ENCODE measurements at regions not wholly inside any gene's neighbourhood (a gene's known extent, or its start where the extent isn't known, plus 50 kb on each side); places are given as distances from the start of the nearest gene placed in this dataset.

DNA sequence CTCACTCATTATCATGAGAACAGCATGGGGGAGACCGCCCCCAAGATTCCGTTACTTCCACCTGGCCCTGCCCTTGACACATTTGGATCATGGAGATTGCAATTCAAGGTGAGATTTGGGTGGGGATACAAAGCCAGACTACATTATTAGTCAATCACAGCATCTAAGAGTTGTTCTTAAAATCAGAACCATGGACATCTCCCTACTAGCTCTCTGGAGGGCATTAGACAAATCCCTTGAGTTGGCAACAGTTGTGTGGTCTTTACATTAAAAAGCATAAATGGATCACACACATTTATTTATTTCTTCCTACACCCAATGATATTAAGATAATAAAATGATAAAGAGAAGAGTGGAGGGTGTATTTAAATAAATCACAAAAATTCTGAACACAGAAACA is 262.8 kb upstream of the VCX start:
- H3K36me3 ChIP-seq: no peaks in the 10 kb centered on the region
- no peak overlapping the region for H3K4me3 ChIP-seq
- DNase-seq: no peak

DNA sequence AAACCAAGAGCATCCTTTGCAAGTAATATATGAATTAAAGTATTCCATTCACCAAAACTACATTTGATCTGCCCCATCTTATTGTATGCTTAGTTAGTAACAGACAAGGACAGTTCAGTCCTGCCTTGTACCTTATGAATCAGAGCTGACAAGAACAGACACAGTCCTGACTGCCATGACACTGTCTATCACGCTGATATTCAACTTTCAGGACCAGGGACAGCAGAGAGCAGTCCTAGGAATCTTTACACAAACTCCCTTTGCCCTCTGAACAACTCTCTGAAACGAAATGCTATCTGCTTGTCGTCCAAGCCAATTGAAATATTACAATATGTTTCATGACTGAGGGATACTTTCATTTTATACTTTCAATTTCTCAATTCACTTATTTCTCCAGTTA is 268.6 kb upstream of the VCX start:
- Histone ChIP-seq H3K4me3 (no peak overlapping the region), H3K27me3 (no peaks in the 10 kb centered on the region), H3K36me3 (no peaks in the 10 kb centered on the region), H3K9me3 (no peaks in the 10 kb centered on the region)
- no peak for DNase-seq

More for the DNA sequence above, 262.8 kb upstream of the VCX start:
- Histone ChIP-seq H3K27me3 (no peaks in the 10 kb centered on the region), H3K9me3 (no peaks in the 10 kb centered on the region)

DNA sequence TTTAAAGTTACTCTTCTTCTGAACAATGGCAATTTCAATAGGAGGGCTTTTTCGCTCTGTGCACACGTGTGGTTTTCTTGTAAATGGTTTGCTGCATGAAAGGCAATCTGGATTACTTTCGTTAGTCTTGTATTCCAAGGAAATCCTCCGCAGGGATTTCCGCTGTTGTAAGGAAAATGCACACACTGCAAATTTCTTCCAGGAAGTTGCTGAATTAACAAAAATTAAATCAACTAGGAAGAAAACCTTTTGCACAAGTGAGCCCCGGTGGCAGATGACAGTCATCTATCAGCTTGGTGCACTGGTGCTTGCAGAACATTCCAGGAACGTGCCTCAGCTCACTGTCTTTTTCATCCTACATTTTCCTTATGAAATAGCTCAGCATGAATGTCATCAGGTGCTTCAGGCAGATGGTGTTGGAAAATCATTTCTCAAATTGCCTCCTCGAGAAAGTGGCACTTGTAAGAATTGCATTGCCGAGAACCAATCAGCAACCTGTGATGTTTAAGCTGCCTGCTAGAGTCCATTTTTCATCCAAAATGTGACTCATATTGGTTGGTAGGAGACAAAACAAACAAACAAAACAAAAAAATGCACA is 272.4 kb upstream of the VCX start:
- H3K4me3 ChIP-seq: no peak overlapping the region
- H3K36me3 ChIP-seq: no peaks in the 10 kb centered on the region
- H3K9me3 ChIP-seq: no peaks in the 10 kb centered on the region
- no peaks in the 10 kb centered on the region for H3K27me3 ChIP-seq
- no peak for DNase-seq

DNA sequence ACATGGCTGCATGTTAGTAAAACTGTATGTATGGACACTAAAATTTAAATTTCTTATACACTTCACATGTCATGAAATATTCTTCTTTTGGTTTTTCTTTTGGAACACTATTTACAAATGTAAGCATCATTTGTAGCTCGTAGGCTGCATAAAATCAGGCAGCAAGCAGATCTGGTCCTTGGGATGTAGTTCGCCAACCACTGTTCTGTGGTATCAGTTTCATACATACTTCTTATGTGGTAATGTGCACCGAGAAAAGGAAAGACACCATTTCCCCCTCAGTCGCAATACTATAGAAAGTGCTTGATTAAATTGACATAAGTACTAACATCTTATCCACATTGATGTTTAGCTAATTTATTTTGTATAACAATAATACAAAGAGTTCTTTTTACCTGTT is 274.4 kb upstream of the VCX start:
- Histone ChIP-seq H3K4me3 (no peak overlapping the region), H3K9me3 (no peaks in the 10 kb centered on the region), H3K36me3 (no peaks in the 10 kb centered on the region), H3K27me3 (no peaks in the 10 kb centered on the region)
- DNase-seq: no peak

DNA sequence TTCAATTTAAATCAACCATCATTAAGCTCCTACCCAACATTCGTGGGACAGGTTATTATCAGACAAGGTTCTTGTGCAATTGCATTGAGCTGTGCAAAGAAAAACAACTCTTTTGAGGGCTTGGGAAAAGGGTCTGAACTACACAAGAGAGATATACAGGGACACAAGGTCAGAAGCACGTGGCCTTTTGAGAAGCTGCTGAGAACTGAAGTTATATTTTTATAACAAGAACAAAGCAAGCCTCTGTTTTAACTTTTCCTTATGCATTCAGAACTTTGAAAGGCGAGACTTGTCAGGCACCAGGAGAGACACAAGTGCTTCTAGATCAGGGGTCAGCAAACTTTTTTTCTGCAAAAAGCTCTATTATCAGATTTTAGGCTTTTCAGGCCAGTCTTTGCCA is 274.8 kb upstream of the VCX start:
- DNase-seq: no peak
- H3K9me3 ChIP-seq: no peaks in the 10 kb centered on the region
- H3K27me3 ChIP-seq: no peaks in the 10 kb centered on the region
- H3K36me3 ChIP-seq: no peaks in the 10 kb centered on the region
- no peak overlapping the region for H3K4me3 ChIP-seq

DNA sequence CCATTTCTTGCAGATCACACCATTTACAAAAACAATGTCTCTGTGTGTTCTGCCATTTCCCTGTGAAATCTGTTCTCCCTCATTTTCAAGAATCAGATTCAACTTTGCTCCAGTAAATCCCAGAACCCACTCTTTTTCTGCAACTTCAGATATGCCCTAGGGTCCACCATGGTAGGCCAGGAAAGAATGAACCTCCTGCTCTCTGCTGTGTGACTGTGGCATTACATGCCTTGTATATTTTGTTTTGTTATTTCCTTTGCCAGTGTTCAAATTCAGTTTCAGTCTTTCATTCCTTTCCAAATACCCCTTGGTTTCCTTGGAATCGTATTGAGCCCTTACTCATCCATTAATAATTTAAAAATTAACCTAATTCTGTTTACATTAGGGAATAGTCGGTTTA is 290.2 kb upstream of the VCX start:
- Histone ChIP-seq H3K36me3 (no peaks in the 10 kb centered on the region), H3K4me3 (no peak overlapping the region), H3K27me3 (no peaks in the 10 kb centered on the region), H3K9me3 (no peaks in the 10 kb centered on the region)
- no peak for DNase-seq

DNA sequence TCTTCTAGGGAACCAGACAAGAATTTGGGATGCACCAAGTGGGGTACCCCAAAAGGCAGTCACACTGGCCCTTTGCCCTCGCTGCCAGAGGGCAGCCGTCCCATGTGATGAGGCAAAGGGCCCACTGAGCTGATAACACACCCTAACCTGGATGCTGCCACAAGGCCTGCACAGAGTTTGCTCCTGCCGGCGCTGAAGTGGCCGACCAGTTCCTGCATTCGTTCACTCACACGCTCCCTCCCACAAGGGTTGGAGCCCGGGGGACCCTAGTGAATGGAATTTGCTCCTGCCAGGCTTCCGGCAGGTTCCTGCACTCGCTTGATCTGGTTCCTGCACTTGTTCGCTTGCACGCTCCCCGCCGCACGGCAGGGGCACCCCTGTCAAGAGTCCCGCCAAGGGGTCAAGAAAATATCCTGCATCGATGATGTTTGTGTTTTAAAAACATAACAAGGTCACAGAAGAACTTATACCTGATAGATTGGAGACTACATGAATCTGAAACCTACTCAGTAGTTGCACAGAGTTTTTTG is 296.4 kb upstream of the VCX start:
- H3K27me3 ChIP-seq: no peaks in the 10 kb centered on the region

DNA sequence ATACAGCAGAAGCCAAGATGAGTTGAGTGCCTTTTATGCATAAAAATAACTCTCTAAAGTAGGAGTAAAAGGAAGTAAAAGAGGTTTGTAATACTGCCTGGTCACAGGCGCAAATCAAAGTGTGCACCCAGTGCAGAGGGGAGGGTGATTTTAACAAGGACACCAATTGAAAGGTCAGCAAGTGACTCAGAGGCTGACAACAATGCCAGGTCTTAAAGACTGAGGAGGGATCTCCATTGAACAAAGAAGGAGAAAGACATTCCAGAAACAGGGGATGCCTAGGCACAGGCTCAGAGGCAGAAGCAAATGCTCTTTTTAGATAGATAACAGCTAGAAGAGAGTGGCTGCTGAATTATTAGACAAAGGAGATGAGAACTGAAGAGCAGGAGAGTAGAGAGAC is 297.4 kb upstream of the VCX start:
- Histone ChIP-seq H3K27me3 (no peaks in the 10 kb centered on the region), H3K4me3 (no peak overlapping the region), H3K9me3 (no peaks in the 10 kb centered on the region), H3K36me3 (no peaks in the 10 kb centered on the region)
- DNase-seq: no peak

More for the DNA sequence above, 296.4 kb upstream of the VCX start:
- DNase-seq: no peak
- Histone ChIP-seq H3K36me3 (no peaks in the 10 kb centered on the region), H3K4me3 (no peak overlapping the region), H3K9me3 (no peaks in the 10 kb centered on the region)

DNA sequence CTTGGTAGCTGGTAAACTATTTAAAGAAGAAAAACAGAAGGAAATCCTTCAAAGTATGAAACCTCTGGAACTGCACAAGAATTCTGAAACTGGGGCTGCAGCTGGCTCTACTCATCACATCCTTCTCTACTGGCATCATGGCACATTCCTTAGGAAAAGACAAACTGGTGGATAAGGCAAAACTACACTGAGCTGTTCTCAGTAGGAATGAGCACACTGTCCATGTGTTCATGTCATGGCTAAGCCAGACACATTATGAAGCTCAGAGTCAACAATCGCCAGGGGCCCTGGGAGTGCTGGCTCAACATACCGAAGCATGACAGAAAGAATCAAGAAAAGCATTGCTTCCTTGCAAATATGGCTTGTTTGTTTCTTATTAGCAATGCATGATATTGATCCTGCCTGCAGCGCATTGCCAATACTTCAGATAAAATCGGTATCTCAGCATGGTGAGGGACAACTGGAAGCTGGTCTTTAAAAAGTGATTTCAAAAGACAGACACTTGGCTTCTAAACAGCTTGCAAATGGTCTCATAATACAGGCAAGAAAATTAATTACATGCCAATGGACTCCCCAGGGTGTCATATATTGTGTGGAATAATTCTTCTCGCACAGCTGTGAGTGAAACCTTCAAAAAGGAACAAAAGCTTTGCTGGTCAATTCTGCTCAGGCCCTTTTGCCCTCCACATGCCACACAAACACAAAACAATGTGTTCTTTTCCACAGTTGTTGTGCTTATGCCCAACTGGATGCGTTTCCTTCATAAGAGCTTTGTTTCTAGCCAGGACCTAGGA is 300.2 kb upstream of the VCX start:
- H3K36me3 ChIP-seq: no peaks in the 10 kb centered on the region
- H3K9me3 ChIP-seq: peaks cover 4% of the 10 kb centered on the region
- no peak overlapping the region for H3K4me3 ChIP-seq
- no peaks in the 10 kb centered on the region for H3K27me3 ChIP-seq
- DNase-seq: peak; percentile 4

DNA sequence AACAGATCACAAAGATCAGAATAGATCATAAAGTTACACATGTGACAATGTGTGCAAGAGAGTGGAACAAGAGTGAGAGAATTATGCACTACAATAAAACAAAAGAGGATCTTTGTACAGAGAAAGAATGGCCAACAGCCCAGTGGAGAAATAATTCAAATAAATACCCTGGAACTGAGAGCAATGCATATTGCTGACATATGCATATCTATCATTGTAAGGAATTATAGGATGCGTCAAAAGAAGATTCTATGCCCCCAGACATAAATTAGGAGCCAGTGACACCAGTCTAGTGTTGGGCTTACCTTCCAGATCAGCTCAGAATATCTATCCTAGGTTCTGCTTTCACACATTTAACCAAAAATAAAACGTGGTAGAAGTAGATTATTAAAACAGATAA is 320.1 kb upstream of the VCX start:
- H3K36me3 ChIP-seq: no peaks in the 10 kb centered on the region
- no peak overlapping the region for H3K4me3 ChIP-seq
- no peak for DNase-seq
- no peaks in the 10 kb centered on the region; the same call in 1 of the 2 replicates for H3K9me3 ChIP-seq
- no peaks in the 10 kb centered on the region for H3K27me3 ChIP-seq

DNA sequence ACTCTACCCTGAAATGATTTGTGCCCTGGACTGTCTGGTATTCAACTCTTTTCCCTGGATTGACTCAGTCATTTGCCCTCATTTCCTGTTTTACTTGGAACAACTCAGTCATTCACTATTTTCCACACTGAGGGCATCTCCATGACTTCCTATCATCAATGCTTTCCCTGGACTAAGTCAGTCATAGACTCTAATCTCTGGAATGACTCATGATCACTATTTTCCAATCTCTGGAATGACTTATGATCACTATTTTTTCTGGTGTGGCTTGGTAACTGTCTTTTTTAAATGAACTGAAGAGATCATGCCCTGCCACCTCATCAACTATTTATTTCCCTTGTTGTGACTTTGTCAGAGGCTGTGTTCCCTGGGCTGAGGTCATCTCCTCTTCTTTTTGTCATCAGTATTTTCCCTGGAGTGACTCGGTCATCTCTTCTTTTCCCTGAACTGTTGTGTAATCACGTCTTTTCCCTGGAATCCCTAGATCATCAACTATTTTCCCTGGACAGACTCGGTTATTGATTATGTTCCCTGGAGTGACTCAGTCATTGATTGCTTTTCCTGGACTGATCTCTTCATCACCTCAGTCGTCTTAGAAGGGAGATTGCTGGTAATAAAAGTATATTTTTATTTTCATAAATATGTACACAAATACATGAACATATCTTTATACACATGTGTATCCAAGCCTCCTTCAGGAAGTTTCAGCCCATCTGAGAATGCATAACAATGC is 327.1 kb upstream of the VCX start:
- Histone ChIP-seq H3K36me3 (no peaks in the 10 kb centered on the region), H3K4me3 (no peak overlapping the region), H3K27me3 (no peaks in the 10 kb centered on the region), H3K9me3 (peaks cover 11% of the 10 kb centered on the region)
- peak; percentile 7 for DNase-seq

DNA sequence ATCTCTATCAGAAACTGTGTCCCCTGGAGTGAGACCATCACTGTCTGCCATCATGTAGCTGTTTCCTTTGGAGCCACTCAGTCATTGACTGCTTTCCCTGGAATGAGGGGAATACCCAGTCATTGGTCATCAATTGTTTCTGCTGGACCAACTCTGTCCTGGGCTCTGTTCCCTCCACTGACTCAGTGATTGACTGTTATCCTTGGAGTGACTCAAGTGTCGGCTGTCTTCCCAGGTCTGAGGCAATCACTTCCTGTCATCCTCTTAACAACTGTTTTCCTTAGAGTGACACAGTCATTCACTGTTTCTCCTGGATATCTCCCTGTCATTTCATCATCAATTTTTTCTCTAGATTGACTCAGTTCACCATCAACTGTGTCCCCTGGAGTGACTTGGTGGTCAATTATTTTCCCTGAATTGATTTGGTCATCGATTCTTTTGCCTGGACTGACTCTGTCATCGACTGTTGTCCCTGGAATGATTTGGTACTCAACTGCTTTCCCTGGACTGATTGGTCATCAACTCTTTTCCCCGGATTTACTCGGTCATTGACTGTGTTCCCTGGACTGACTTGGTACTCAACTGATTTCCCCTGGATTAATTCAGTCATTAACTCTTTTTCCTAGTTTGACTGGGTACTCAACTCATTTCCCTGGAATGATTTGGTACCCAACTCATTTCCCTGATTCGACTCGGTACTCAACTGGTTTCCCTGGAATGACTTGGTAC is 327.9 kb upstream of the VCX start:
- H3K36me3 ChIP-seq: no peaks in the 10 kb centered on the region
- no peak overlapping the region for H3K4me3 ChIP-seq
- peak; percentile 85 for DNase-seq
- H3K27me3 ChIP-seq: no peaks in the 10 kb centered on the region
- peaks cover 11% of the 10 kb centered on the region for H3K9me3 ChIP-seq

DNA sequence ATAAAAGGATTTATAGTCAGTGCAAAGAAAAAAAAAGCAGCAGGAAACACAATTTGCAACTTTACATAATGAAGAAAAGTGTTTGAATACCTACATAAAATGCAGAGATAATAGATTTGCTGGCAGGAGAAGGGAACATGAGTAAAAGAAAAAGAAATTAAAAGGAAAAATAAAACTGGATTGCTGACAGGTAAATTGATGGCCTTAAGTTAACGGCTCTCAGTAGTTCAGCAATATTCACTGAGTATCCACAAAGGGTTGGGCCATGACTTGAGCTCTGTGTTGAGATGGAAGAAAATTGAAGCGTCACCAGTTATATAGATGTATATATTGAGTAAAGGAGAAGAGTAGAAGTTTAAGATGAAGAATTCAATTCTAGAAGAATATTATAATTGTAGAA is 330.1 kb upstream of the VCX start:
- peaks cover 11% of the 10 kb centered on the region for H3K9me3 ChIP-seq

DNA sequence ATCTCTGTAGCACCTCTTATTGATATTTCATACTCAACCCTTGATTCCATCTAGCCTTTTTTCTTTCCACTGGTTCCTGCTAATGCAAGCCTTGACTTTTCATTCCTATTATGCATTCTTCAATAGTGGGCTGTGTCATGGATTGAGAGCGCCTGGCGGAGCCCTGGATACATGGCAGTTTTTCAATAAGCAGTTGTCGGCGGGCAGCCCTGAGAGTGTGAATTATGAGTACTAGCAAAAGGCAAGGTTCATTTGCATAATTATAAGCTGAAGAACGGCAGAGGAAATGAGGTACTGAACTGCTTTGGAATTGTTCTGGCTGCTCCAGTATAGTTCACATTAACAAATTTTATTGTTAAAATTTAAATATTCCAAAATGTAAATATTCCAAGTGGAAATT is 339.7 kb upstream of the VCX start:
- Histone ChIP-seq H3K9me3 (no peaks in the 10 kb centered on the region), H3K4me3 (no peak overlapping the region), H3K27me3 (no peaks in the 10 kb centered on the region), H3K36me3 (no peaks in the 10 kb centered on the region)
- no peak for DNase-seq

More for the DNA sequence above, 330.1 kb upstream of the VCX start:
- H3K36me3 ChIP-seq: no peaks in the 10 kb centered on the region
- no peak for DNase-seq
- H3K27me3 ChIP-seq: no peaks in the 10 kb centered on the region
- no peak overlapping the region for H3K4me3 ChIP-seq

DNA sequence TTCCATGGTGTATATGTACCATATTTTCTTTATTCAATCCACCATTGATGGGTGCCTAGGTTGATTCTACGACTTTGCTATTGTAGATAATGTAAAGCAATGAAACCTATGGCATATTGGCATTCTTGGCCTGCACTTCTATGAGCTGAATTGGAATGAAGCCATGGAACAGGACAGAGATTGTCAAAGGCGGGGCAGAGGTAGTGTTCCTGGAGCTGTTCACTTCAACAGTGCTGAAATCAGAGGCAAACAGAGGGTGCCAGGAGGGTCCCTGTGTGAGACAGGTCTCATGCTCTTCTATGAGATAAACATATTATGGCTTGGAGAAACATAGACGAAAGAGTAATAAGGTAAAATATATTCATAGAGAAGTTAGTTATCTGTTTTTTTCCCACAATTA is 342.6 kb upstream of the VCX start:
- Histone ChIP-seq H3K27me3 (no peaks in the 10 kb centered on the region), H3K4me3 (no peak overlapping the region), H3K9me3 (no peaks in the 10 kb centered on the region), H3K36me3 (no peaks in the 10 kb centered on the region)
- DNase-seq: no peak

DNA sequence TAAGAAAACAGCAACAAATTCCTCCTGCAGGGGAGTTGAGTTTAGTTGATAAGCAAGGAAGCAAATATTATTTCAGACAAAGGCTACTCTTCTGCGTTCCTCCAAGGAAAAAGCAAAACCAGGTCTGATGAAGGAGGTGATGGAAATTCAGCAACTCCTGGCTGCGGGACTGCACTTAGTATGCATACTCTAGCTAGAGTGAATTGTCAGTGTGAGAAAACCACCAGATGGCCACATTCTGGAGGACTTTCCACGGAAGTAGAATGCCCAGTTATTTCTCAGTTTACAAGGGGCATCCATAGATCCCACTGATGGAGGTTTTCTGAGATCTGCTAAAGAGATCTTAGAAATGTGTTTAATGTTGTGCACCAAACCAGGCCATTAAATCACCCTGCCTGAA is 338.6 kb upstream of the PUDP start:
- DNase-seq: no peak
- H3K4me3 ChIP-seq: no peak overlapping the region
- H3K27me3 ChIP-seq: no peaks in the 10 kb centered on the region
- no peaks in the 10 kb centered on the region for H3K9me3 ChIP-seq
- no peaks in the 10 kb centered on the region for H3K36me3 ChIP-seq

DNA sequence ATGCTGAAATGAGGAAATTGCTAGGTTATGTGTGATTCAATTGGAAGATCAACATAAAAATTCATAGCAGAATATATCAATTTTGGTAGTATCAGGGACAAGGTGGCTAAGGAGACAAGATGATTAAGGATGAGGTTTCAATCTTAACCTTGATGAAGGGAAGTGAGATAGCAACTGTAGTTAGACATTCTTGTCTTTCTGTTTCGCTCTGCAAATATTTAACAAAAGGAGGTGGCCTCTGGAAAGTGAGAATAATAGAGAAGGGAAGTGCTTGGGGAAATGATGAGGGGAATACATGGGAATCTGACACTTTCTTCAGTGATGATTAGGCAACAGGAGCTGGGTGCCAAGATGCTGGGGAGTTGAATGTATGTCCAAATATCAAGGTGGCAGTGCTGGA is 337.1 kb upstream of the PUDP start:
- Histone ChIP-seq H3K36me3 (no peaks in the 10 kb centered on the region), H3K27me3 (no peaks in the 10 kb centered on the region), H3K4me3 (no peak overlapping the region), H3K9me3 (no peaks in the 10 kb centered on the region)
- DNase-seq: no peak
